Fibroblast of skin of scalp (primary cell): ENCODE measurements at regions not wholly inside any gene's neighbourhood (a gene's known extent, or its start where the extent isn't known, plus 50 kb on each side); places are given as distances from the start of the nearest gene placed in this dataset.
A peak's percentile ranks its signal among the peaks of the same experiment; 100 is the strongest.

Experiments
- DNase-seq: peaks from one replicate; pipeline ENCODE4 v3.0.0-alpha.2; 2013

DNA sequence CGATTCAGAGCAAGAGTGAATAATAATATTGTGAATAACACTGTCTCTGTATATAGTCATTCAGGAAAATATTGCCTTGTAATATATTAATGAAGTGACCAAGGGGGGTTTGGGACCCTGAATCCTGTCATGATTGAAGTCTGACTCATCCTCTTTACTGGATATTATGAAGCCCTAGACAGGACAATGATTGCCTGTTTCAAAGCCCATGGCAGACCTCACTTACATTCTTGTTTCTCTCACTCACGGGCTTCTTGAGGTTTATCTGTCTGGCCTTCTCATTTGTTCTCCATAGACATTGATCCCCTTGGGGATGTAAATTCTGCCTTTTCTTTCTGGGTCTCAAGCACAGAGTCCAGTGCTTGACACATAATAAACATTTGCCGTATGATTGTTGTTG is 449.3 kb upstream of the THRB start:
- peak; percentile 13 for DNase-seq

DNA sequence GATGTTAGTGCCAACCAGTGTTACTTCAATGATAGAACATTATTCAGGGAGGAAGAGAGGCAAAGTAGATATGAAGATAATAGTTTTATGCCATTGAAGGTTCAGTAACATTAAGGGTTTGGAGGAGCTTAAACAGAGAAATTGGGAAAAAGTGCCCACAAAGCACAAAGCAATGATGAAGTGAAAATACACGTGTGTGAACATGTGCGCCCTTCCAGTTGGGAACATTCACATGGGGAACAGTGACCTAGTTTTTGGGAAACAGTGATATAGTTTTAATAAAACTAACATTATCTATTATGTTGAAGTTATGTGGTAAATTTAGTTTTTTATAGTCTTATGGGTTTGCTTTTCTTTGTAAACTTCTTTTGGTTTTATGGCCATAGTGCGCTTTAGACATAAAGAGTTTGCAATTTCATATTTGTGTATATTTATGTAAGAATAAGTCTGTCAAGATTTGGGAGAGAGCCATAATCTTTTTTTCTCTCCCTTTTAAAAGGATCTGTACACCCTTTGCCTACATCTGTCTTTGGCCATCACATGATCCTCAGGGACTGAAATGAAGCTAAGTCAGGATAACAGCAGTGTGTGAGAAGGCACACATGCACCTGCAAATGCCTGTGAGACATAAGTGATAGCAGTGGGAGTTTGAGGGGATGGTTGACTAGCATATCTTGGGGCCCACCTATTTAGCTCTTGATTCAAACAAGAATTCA is 450.3 kb upstream of the THRB start:
- DNase-seq = no peak

DNA sequence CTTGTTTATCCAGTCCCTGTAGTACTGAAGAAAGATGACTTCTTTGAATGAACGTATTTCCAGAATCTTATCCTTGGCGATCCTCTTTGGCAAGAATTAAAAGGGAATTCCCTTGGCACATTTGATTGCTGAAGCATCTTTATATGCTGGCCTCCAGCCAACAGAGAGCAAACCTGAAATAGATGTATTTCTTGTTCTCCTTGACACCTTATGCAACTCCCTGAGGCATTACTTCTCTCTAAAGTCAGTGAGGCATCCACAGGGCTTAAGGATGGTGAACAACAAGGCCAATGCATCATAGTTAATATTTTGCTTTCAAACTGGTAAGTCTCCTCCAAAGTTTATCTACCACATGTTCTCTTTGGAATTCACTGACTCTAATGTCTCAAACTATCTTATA is 450.9 kb upstream of the THRB start:
- DNase-seq = no peak

DNA sequence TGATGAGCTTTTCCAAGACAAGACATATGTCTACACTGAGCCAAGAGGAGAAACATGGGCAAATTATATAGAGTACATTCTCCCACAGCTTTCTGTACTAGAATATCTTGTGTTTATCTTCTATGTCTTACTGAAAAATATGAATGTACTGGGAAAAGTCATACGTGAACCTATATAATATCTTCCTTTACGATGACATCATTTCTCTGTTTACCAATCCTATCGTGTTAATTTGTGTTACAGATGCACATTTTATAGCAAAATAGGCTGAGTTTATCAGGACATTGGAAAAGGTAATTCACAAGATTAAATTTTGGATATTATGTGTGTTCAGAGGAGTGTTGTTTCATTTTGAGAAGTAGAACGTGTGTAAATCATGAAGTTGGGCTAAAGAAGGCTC is 452.5 kb upstream of the THRB start:
- DNase-seq = no peak

DNA sequence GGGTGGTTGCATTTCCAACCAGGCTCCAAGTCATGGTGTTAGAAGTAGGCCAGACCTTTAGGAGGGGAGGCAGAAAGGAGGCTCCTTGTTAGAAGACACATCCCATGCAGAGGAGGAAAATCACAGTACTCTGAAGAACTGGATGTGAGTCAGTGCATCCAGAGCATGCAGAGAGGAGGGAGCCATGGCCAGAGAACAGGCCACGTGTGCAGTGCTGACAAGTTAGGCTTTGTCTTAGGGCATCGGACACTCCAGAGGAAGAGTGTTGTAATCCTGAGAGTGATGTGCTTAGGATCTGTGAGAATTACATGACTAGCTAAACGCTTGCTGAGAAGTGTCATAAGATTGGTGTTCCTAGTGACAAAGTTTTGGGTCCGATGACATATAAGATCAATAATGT is 456.5 kb upstream of the THRB start:
- no peak for DNase-seq

DNA sequence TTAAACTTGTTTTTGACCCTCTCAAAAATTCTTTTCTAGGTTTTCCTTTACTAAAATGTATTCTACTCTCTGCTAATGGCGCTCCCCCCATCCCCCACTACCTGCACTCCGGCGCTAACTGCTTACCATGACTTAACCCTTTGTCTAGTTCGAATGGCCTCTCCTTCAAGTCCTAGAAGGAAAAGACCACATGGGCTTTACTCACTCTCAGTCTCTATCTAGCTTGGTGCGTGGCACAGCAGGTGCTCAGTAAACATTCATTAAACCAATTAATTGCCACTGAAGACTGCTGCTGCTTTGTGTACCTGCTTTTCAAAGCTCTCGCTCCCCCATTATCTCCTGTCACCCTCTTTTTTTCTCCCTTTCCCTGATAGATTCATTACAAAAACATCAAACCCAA is 457.7 kb upstream of the THRB start:
- no peak for DNase-seq

DNA sequence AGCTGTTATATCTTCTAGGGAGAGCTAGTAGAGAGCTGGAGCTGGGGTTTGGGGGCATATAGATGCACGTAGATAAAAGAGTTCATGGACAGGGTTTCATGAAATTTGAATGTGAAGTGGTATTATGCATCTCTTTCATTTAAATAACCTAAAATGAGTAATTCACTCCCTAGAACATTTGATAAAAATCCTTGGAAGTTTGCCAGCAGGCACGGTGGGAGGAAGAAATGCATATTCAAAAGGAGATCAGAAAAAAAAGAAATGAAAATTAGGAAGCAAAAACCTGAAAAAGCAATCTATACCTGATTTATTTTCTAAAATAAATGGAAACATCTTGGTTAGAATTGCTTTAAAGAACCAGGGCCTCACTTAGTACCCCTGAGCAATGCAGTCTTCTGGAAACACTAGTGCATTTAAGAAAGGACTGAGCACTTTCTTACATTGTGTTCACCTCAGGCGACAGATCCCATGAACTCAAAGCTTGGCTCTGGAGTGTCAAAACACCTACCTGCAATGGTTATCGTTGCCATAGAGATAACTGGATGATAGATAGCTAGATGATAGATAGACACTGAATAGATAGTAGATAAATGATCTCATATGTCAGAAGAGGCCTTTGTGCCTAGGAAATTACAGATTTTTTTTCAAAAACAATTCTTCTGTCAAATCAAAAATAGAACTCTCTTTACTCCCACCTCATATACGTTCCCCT is 458.6 kb upstream of the THRB start:
- no peak for DNase-seq

DNA sequence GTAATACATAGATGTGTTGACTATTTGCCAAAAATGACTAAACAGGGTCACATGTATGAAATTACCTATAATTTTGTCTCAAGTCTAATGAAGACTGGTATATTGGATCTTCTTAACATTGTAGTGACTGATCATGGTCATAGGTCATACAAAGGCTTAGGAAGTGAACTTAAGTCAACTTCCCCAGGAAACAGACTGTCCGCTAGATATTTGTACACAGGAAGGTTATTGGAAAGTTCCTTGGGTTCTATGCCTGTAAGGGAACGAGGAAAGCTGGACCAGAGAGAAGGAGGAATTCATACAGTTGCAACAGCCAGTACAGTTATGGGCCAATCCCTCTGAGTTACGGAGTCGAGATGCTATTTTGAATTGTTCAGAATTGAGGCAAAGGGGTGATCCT is 462.0 kb upstream of the THRB start:
- DNase-seq = no peak

DNA sequence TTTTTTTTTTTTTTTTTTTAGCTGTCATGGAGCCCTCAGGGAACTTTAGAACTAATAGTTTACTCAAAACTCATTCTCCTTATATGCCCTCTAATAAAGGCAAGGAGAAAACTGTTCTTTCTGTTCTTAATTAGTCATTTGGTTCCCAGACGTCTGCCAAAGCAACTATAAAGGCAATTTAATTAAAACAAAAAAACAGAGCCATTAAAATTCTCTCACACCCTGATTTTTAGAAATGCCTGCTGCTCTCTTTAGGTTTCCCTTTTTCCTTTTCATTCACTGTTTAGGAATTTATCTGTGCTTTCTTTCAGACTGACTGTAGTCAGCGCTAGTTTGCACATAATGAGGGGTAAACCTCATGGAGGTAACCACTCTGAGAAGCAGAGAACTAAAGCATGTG is 463.6 kb upstream of the THRB start:
- no peak for DNase-seq

DNA sequence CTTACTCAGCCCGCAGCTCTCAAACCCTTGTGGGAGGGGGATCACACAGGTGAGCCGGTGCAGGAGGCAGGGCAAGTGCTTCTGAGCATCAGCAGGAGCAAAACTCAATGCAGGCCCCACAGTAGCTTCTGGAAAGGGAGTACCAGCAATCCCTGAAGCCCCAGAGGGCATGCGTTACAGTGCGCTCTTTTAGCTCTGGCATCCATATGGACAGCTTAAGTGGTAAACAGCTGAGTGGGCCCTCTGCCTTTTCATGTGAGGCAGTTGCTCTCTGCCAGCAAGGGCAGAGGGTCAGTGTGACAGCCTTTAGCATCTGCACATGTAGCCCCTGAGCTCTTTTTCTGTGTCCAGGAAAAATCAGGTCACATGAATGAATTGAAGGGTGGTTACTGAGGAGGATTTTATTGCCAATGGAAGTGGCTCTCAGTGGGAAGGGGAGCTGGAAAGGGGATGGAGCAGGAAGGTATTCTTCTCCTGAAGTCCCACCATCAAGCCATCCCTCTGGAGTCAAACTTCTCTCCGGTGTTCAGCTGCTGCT is 464.3 kb upstream of the THRB start:
- no peak for DNase-seq

DNA sequence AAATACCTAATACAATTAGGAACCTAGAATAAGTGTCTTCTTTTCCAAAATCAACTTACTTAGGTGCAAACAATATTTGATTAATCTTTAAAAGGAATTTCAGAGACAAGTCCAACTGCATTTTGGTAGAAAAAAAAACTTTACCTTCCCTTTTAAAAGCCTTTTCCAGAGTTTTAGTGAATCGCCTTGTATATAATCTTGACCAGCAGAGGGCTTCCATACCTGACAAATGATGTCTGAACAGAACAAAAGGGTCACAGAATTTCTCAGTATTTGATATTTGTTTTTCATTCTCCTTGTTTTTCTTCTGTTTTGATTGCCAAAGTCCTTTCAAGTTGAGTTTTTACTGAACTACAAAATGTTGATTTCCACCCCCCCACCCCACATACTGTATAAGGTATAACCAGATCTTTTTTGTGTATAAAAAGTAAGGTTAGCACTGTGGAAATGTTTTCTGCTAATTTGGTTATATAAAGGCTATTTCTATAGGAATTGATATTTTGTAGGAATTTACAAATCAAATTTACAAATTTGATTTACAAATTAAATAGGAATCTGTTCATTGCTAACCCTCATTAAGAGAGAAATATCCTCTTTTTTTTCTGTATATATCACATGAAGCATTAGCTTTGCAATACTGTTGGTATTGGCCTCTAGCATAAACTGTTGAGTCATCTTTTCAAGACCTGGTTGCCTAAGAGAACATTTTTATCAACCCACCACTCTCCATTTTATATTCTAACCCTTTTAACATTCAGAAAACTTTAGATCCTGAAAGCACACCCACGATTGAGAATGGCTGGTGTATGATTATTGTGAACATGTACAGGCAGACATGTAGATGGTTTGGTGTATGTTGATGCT is 464.1 kb upstream of the RARB start:
- DNase-seq = peak; percentile 44

DNA sequence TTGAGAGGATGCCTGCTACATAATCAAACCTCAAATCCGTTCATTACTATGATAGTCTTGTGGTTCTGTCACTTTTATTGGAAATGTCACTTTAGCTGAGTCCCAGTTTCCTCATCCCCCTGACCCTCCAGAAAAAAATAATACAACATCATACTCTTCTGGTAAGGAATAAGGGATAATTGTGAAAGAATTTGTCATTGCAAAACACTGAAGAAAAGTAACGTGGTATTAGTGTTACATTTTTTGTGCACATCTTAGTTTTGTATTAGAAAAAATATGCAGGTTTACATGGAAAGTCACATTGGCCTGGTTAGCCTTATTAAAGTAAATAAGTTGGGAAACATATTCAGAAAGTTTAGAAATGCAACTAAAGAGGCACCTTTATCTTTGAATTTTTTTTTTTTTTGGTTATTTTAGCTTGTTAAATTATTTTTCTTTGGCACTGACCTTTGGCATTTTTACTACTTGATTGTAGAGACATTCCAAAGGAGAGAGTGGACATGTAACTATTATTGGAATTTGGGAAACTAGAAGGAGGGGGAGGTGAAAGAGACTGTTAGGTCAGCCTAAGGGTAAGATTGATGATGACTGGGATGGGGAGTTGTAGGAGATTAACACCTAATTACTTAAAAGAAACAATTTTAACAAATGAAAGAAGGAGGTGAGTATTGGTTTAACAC is 462.2 kb upstream of the RARB start:
- DNase-seq = peak; percentile 44

DNA sequence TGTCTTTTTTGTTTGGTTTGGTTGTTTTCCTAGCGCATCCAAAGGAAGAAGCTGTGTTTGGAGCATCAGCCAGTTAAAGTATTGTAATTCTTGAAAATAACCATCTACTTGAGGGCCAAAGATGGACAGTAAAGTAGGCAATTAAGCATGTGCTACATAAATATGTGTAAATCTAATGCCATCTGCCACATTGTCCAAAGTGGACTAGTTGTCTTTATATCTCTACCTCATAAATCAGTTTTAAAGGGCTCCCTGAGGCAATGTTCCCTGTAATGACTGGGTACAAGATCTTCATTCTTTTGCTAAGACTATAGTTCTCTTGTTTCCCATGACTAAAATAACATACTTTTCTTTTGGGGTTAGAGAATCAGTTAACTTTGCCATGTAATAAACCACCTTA is 460.0 kb upstream of the RARB start:
- DNase-seq = no peak

DNA sequence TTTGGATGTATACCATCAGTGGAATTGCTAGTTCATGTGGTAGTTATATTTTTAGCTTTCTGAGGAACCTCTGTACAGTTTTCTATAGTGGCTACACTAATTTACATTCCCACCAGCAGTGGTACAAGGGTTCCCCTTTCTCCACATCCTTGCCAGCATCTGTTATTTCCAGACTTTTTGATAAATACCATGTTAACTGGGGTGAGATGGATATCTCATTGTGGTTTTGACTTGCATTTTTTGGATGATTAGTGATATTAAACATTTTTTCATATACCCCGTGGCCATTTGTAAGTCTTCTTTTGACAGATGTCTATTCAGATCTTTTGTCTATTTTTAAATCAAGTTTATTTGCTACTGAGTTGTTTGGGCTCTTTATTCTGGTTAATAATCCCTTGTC is 455.6 kb upstream of the RARB start:
- peak; percentile 22 for DNase-seq

DNA sequence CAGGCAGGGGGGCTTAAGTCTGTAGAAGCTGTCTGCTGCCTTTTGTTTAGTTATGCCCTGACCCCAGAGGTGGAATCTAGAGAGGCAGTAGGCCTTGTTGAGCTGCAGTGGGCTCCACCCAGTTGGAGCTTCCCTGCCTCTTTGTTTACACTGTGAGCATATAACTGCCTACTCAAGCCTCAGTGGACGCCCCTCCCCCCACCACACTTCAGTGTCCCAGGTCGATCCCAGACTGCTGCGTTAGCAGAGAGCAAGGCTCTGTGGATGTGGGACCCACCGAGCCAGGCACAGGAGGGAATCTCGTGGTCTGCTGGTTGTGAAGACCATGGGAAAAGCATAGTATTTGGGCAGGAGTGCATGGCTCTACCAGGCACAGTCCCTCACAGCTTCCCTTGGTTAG is 446.8 kb upstream of the RARB start:
- DNase-seq = no peak

DNA sequence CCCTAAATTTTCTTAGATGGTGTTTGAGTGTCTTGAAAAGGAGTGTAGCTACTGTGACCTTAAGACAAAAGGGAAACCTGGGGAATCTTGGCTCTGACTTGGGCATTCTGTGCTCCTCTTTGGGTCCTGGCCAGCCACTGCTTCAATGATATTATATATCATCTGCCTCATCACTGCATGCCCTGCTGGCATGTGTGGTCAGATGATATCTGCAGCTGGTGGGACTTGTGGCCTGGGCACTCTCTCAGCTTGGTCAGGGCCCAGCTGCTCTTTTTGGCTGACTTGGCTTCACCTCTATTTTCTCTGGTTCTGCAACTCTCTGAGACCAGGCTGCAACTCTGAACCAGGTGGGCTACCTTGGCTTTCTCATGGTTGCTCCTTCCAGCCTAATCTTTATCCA is 446.1 kb upstream of the RARB start:
- DNase-seq = no peak

DNA sequence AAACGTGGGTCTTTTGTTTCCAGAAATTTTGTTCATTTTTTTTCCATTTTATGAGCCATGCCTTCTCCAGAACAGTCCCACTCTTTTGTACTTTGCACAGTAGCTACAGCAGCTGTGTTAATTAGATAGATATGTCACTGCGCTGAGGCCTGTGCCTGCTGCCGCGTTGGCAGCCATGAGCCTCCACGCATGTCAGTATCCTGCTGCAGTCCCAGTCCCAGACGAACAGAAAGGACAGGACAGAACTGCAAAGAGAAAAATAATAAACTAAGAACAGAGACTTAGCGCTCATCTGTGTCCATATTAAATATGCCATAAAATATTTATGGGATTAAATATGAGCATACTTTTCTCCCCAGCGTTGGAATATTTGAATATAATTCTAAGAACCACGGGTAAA is 442.4 kb upstream of the RARB start:
- no peak for DNase-seq

DNA sequence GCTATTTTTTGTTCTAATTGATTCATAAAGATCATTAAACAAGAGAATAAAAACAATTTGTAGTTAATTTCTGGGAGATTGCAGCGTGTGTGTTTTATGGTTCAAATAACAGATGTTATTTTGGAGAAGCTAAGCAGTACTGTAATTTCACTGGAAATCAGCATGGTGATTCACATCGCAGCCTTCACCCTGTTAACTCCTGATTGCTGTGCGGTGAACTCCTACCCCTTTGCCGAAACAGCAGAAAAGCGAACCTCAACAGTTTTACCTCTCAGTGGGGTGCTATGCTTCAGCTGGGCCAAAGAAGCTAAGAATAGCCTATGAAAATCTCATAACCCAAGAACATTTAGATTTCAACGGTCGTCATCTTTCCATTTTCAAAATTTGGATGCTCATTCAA is 441.5 kb upstream of the RARB start:
- DNase-seq = no peak

DNA sequence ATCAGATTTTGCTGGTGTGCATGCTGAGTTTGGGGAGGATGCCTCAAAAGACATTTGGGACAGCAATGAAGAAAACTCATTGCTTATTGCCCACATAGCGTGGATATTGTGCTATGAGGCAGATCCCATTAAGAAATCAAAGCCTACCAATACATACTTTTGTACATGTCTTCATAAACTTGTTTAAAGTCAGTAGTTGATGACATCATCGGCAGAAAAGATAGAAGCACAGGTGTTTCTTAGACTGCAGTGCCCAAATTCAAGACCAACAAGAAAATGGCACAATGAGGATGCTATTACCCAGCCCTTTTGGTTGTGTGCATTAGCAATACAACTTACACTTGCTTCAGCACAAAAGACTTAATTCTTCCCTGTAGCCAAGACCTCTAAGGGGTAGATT is 428.7 kb upstream of the RARB start:
- DNase-seq = no peak

DNA sequence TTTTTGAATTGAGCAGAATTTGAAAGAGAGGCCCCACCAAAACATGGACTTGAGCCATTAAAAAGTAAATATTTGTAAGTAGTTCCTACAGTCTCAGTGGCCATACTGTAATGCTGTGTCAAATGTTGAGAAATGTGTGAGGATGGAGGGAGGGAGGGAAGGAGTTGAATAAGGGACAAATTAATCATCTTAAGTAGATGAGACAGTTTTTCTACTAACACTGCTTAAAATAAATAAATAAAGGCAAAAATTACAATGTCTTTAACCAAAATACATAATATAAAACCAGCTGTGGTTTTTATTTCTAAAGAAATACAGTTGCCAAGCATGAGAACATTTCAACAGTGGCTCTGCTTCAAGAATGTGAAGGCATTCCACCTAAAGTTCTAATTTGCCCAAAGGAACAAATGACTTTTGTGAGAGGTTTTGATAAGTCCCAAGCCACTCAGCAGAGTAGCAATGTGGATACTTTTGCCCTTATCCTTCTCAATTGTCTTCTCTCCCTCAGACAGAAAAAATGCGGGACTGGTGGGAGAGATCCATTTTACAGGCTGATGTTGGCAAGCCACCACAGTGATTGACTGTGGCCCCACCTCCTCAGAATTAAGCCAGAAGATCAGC is 427.0 kb upstream of the RARB start:
- peak; percentile 78 for DNase-seq

DNA sequence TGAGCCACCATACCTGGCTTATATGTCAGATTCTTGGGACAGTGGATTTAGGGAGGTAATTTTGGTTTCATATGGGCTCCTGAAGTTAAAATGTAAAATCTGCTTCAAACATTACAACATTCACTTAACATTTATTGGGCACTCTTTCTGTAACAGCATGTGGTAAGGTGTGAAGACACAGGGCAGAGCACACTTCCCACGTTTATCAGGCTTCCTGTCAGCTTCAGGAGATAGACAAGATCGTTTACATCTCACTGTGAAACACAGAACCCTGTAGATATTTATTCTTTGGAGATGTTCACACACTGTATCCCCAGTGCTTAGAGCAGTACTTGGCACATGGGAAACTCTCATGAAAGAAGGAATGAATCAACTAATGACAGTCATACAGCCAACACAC is 426.0 kb upstream of the RARB start:
- DNase-seq = no peak

DNA sequence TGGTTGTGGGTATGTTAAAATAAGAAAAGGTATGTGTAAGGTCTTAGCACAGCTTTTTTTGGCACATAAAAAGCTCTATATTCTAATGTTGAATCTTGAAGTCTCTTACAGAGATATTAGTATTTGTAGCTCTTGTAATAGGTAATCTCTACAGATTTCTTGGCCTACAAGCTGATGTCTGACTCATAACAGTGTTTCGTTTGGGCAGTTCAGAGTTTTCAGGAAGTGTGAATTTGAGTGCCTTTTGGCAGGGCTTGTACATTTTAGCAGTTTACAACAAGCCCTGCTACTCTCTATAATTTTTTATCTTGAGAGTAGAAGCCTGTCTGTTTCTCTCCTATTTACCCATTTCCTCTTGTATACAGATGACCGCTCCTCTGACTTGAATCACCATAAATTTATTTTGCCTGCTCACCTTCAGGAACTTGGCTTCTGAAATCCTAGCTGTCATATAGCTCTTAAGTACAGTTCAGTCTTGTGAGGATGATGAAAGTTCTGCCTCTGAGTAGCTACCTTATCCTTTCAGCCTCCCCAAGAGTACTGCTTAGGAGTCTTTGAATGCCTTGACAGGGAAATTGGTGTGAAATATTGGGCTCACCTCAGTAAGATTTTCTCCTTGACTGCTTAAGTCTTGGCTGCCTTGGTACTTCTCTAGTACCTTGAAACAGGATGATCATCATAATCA is 419.9 kb upstream of the RARB start:
- DNase-seq = peak; percentile 41
